Cardiac muscle cell (in vitro differentiated cells and primary cell): ENCODE measurements at regions not wholly inside any gene's neighbourhood (a gene's known extent, or its start where the extent isn't known, plus 50 kb on each side); places are given as distances from the start of the nearest gene placed in this dataset.

Experiments used
- DNase-seq, 2 donors: peaks; one replicate each; pipeline versions ENCODE4 v3.0.0 to v3.0.0-alpha.2; 2010 to 2017; ENCODE audit warnings: low read depth in 1 of 2, low spot score in 1 of 2
- H3K27ac ChIP-seq: fragments of 200-600 bp; sonication (generic); 2 replicates; pipeline ENCODE4 v1.5.1; 2016
- H3K27me3 ChIP-seq: fragments of 200-600 bp; sonication (generic); 2 replicates; pipeline ENCODE4 v1.6.0; 2016; ENCODE audit warnings: control low read depth
- H3K36me3 ChIP-seq: fragments of 200-600 bp; sonication (generic); 2 replicates; pipeline ENCODE4 v1.5.1; 2016; ENCODE audit warnings: control low read depth
- H3K4me1 ChIP-seq: fragments of 200-600 bp; sonication (generic); 2 replicates; pipeline ENCODE4 v1.8.1; 2017; ENCODE audit warnings: low read depth, mild to moderate bottlenecking, mixed run types
- H3K4me3 ChIP-seq: fragments of 200-600 bp; sonication (generic); 2 replicates; pipeline ENCODE4 v1.5.1; 2016; ENCODE audit warnings: mild to moderate bottlenecking
- H3K9me3 ChIP-seq: fragments of 200-600 bp; sonication (generic); 2 replicates; pipeline ENCODE4 v1.5.1; 2017; ENCODE audit warnings: low read depth, mild to moderate bottlenecking, control low read depth
- TF ChIP-seq, protein P1 (sequence below): IDR thresholded peaks from 2 replicates; pipeline ENCODE4 v1.5.1; 2012; ENCODE audit warnings: low read depth, mild to moderate bottlenecking, low read length

GRCh38 chr16:6124136-6124535 lies 1026.5 kb upstream of the EEF2KMT start:
- Histone ChIP-seq H3K27ac (no peak overlapping the region), H3K4me3 (no peak overlapping the region), H3K27me3 (no peaks in the 10 kb centered on the region), H3K9me3 (no peaks in the 10 kb centered on the region), H3K4me1 (no peaks in the 10 kb centered on the region), H3K36me3 (no peaks in the 10 kb centered on the region)
- TF ChIP-seq, protein P1, sequence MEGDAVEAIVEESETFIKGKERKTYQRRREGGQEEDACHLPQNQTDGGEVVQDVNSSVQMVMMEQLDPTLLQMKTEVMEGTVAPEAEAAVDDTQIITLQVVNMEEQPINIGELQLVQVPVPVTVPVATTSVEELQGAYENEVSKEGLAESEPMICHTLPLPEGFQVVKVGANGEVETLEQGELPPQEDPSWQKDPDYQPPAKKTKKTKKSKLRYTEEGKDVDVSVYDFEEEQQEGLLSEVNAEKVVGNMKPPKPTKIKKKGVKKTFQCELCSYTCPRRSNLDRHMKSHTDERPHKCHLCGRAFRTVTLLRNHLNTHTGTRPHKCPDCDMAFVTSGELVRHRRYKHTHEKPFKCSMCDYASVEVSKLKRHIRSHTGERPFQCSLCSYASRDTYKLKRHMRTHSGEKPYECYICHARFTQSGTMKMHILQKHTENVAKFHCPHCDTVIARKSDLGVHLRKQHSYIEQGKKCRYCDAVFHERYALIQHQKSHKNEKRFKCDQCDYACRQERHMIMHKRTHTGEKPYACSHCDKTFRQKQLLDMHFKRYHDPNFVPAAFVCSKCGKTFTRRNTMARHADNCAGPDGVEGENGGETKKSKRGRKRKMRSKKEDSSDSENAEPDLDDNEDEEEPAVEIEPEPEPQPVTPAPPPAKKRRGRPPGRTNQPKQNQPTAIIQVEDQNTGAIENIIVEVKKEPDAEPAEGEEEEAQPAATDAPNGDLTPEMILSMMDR = no peak
- no peak for DNase-seq

DNA sequence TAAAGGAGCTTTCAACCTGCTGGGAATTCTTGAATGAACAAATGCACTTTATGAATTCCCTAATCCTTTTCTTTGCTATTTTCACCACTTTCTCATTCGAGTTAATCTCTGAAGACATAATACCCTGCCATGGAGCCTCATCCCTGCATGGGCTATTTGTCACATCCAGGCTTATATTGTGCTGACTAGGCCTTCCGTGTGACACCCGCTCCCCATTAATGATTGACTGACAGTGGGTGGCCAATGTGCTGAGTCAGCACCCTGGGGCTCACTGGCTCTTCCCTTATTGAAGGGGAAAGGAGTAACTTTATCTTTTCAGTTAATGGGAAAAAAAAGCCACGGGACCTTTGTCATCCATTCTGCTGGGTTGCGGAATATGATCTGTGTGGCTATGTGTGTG lies 1024.8 kb upstream of the EEF2KMT start:
- H3K36me3 ChIP-seq = no peaks in the 10 kb centered on the region
- no peak for DNase-seq
- TF ChIP-seq, protein P1 = no peak
- H3K4me3 ChIP-seq = no peak overlapping the region
- no peaks in the 10 kb centered on the region for H3K27me3 ChIP-seq
- H3K9me3 ChIP-seq = no peaks in the 10 kb centered on the region
- no peaks in the 10 kb centered on the region for H3K4me1 ChIP-seq
- no peak overlapping the region for H3K27ac ChIP-seq

GRCh38 chr16:6114691-6115090 lies 1017.1 kb upstream of the EEF2KMT start:
- no peak overlapping the region for H3K27ac ChIP-seq
- TF ChIP-seq, protein P1 = no peak
- no peaks in the 10 kb centered on the region for H3K4me1 ChIP-seq
- H3K4me3 ChIP-seq = no peak overlapping the region
- no peaks in the 10 kb centered on the region for H3K27me3 ChIP-seq
- H3K36me3 ChIP-seq = no peaks in the 10 kb centered on the region
- no peaks in the 10 kb centered on the region for H3K9me3 ChIP-seq
- no peak for DNase-seq

DNA sequence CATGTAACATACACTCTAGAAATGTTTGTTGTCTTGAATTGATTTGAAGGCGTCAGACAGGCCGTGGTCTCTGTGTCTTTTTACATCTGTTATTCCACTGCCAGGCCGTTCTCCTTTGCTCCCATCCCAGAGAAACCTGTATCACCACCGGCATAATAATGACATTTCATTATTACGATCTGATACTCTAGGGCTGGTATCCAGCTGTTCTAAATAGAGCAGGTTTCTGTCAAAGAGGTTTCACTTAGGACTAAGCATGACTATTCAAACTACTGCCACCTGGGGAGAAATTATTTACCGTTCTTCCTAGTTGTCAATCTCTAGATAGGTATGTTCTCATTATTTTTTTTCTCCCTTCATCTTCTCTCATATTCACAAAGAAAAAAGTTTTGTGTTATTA lies 1016.2 kb upstream of the EEF2KMT start:
- H3K4me1 ChIP-seq = no peaks in the 10 kb centered on the region
- no peaks in the 10 kb centered on the region for H3K36me3 ChIP-seq
- H3K27ac ChIP-seq = no peak overlapping the region
- no peak overlapping the region for H3K4me3 ChIP-seq
- H3K27me3 ChIP-seq = no peaks in the 10 kb centered on the region
- no peak for DNase-seq
- H3K9me3 ChIP-seq = no peaks in the 10 kb centered on the region
- TF ChIP-seq, protein P1 = no peak

GRCh38 chr16:6112700-6113099 lies 1015.1 kb upstream of the EEF2KMT start:
- Histone ChIP-seq H3K9me3 (no peaks in the 10 kb centered on the region), H3K27ac (no peak overlapping the region), H3K27me3 (no peaks in the 10 kb centered on the region), H3K4me1 (no peaks in the 10 kb centered on the region), H3K4me3 (no peak overlapping the region), H3K36me3 (no peaks in the 10 kb centered on the region)
- TF ChIP-seq, protein P1 = no peak
- DNase-seq = no peak

GRCh38 chr16:6111390-6111789 lies 1013.8 kb upstream of the EEF2KMT start:
- TF ChIP-seq, protein P1 = no peak
- H3K4me1 ChIP-seq = no peaks in the 10 kb centered on the region
- no peak overlapping the region for H3K27ac ChIP-seq
- H3K9me3 ChIP-seq = no peaks in the 10 kb centered on the region
- no peaks in the 10 kb centered on the region for H3K36me3 ChIP-seq
- no peak for DNase-seq
- no peaks in the 10 kb centered on the region for H3K27me3 ChIP-seq
- H3K4me3 ChIP-seq = no peak overlapping the region
